Endothelial cell of umbilical vein (primary cell): ENCODE measurements at regions not wholly inside any gene's neighbourhood (a gene's known extent, or its start where the extent isn't known, plus 50 kb on each side); places are given as distances from the start of the nearest gene placed in this dataset.

Experiments used
- BruUV-seq: library from RNA; stranded (reverse); fragments of 400-500 nt; replicated peaks from 2 replicates; lab custom pipeline; 2021; lab: Mats Ljungman, UMichigan
- CTCF ChIA-PET: fragments of 300-600, 350-600 bp; sonication (Branson Sonifier 250); formaldehyde crosslinking; loops from one replicate; lab custom pipeline; 2021; ENCODE audit warnings: antibody characterized with exemption, inconsistent platforms; lab: Charles Lee
- POLR2A ChIA-PET: fragments of 300-600, 350-600 bp; sonication (Branson Sonifier 250); formaldehyde crosslinking; loops from one replicate; lab custom pipeline; 2021; ENCODE audit warnings: antibody characterized with exemption, inconsistent platforms; lab: Charles Lee
- DNase-seq: peaks from one replicate; pipeline ENCODE4 v3.0.0-alpha.2; 2011; ENCODE audit warnings: low read depth, low spot score
- FAIRE-seq: peaks from 2 replicates; lab custom pipeline; 2011; peaks lifted over from hg19 to GRCh38; lab: Jason Lieb, UNC
- H2AFZ ChIP-seq: 2 replicates; pipeline ENCODE4 v1.6.0; 2012; ENCODE audit warnings: low read depth, low read length, control low read depth, inconsistent platforms
- H3K27ac ChIP-seq: 2 replicates; pipeline ENCODE4 v1.5.1; 2011; ENCODE audit warnings: low read depth, mild to moderate bottlenecking, control low read depth, low read length, moderate library complexity; ENCODE audit not compliant: insufficient read depth
- H3K27me3 ChIP-seq, 2 experiments: 2 replicates each; pipeline versions ENCODE4 v1.6.0 to v1.6.1; 2011; ENCODE audit warnings: low read length in 2 of 2, mixed read lengths in 1 of 2; ENCODE audit not compliant: control insufficient read depth in 2 of 2, insufficient read depth in 2 of 2
- H3K36me3 ChIP-seq, 2 experiments: 2 replicates in 1 of 2; 3 replicates in 1 of 2; pipeline ENCODE4 v1.5.1; 2011; ENCODE audit warnings: low read length in 2 of 2, mild to moderate bottlenecking in 1 of 2, moderate library complexity in 1 of 2; ENCODE audit not compliant: control insufficient read depth in 2 of 2, insufficient read depth in 2 of 2; ENCODE audit errors: extremely low read depth in 1 of 2
- H3K4me1 ChIP-seq: 3 replicates; pipeline ENCODE4 v1.5.1; 2011; ENCODE audit warnings: mild to moderate bottlenecking, low read length; ENCODE audit not compliant: control insufficient read depth, insufficient read depth; ENCODE audit errors: extremely low read depth
- H3K4me2 ChIP-seq: 2 replicates; pipeline ENCODE4 v1.6.1; 2011; ENCODE audit warnings: low read length, control low read depth, mixed read lengths; ENCODE audit not compliant: insufficient read depth
- H3K4me3 ChIP-seq, 3 experiments: fragments of 200-600 bp in 1 of 3; sonication (generic), shearing (Covaris generic) in 1 of 3; replicated peaks in 1 of 3; 2 replicates each; pipeline ENCODE4 v1.5.1; 2011 to 2016; ENCODE audit warnings: control low read depth in 3 of 3, low read length in 3 of 3, mild to moderate bottlenecking in 2 of 3, inconsistent platforms in 1 of 3, low read depth in 1 of 3, moderate library complexity in 1 of 3; ENCODE audit not compliant: insufficient read depth in 1 of 3
- H3K79me2 ChIP-seq: 2 replicates; pipeline ENCODE4 v1.6.0; 2012; ENCODE audit warnings: low read length, inconsistent platforms; ENCODE audit not compliant: control insufficient read depth, insufficient read depth
- H3K9ac ChIP-seq: replicated peaks from 2 replicates; pipeline ENCODE3; 2011; ENCODE audit warnings: low read length, control low read depth; ENCODE audit not compliant: insufficient read depth; ENCODE audit errors: extremely low read depth
- H3K9me1 ChIP-seq: replicated peaks from 3 replicates; pipeline ENCODE4 v1.6.0; 2011; ENCODE audit warnings: mild to moderate bottlenecking, low read length; ENCODE audit not compliant: control insufficient read depth, insufficient read depth; ENCODE audit errors: extremely low read depth
- H3K9me3 ChIP-seq: replicated peaks from 2 replicates; pipeline ENCODE4 v1.5.1; 2012; ENCODE audit warnings: low read length, inconsistent platforms; ENCODE audit not compliant: control insufficient read depth, insufficient read depth
- H4K20me1 ChIP-seq: replicated peaks from 2 replicates; pipeline ENCODE3; 2011; ENCODE audit warnings: mild to moderate bottlenecking, low read length; ENCODE audit not compliant: control insufficient read depth, insufficient read depth; ENCODE audit errors: extremely low read depth
- CTCF ChIP-seq, 2 donors: IDR thresholded peaks; 1 replicate in 1 of 2; 2 replicates in 1 of 2; pipeline ENCODE4 v1.5.1; 2011; ENCODE audit warnings: low read length in 2 of 2, mild to moderate bottlenecking in 2 of 2, moderate library complexity in 2 of 2, control low read depth in 1 of 2, inconsistent platforms in 1 of 2, low read depth in 1 of 2; ENCODE audit not compliant: insufficient read depth in 1 of 2; ENCODE audit errors: extremely low read depth in 1 of 2
- EZH2 ChIP-seq: IDR thresholded peaks from 2 replicates; pipeline ENCODE4 v1.6.1; 2012; ENCODE audit warnings: borderline replicate concordance, low read depth, mild to moderate bottlenecking, moderate library complexity, low read length, inconsistent platforms; ENCODE audit not compliant: severe bottlenecking
- FOS ChIP-seq: IDR thresholded peaks from 2 replicates; pipeline ENCODE4 v1.6.1; 2011; ENCODE audit warnings: mild to moderate bottlenecking, low read length, moderate library complexity, borderline replicate concordance; ENCODE audit not compliant: insufficient read depth
- GATA2 ChIP-seq: IDR thresholded peaks from 2 replicates; pipeline ENCODE4 v1.7.0; 2011; ENCODE audit warnings: low read depth, mild to moderate bottlenecking, moderate library complexity, mixed read lengths, low read length; ENCODE audit not compliant: insufficient read length, insufficient read depth
- JUN ChIP-seq: IDR thresholded peaks from 2 replicates; pipeline ENCODE4 v1.6.1; 2011; ENCODE audit warnings: borderline replicate concordance, low read depth; ENCODE audit not compliant: insufficient read length, insufficient read depth
- MAX ChIP-seq: IDR thresholded peaks from 2 replicates; pipeline ENCODE4 v1.6.1; 2011; ENCODE audit not compliant: insufficient read depth, insufficient read length
- MYC ChIP-seq: IDR thresholded peaks from one replicate; pipeline ENCODE4 v1.6.1; 2011; ENCODE audit warnings: mild to moderate bottlenecking, low read depth, low read length
- POLR2A ChIP-seq: IDR thresholded peaks from 2 replicates; pipeline ENCODE4 v1.6.1; 2012; ENCODE audit warnings: low read depth, mild to moderate bottlenecking, control low read depth, low read length
- POLR2AphosphoS5 ChIP-seq: IDR thresholded peaks from 2 replicates; pipeline ENCODE4 v1.6.1; 2012; ENCODE audit warnings: low read depth, mild to moderate bottlenecking, control low read depth, low read length, moderate library complexity; ENCODE audit not compliant: insufficient read depth
- dilution Hi-C: fragments of 300-500 bp; cut with MboI; formaldehyde crosslinking; loops from one replicate; pipeline ENCODE4 v1.15.0; 2019; ENCODE audit warnings: low sequenced_read_pairs; ENCODE audit not compliant: extremely low pct_ligation_motif_present
- intact Hi-C: fragments of 100-400 bp; cut with micrococcal nuclease; formaldehyde crosslinking; loops from one replicate; pipeline ENCODE4 v1.10.0; 2022

- no peaks in the 10 kb centered on the region for H4K20me1 ChIP-seq
- ChIA-PET POLR2A (no interaction called here), CTCF (no interaction called here)
- H3K27ac ChIP-seq: no peak overlapping the region
- dilution Hi-C loops (no loop called here), intact Hi-C loops (no loop called here)
- no peak overlapping the region for H3K9ac ChIP-seq
- H3K4me2 ChIP-seq: no peak overlapping the region
- no peaks in the 10 kb centered on the region for H3K27me3 ChIP-seq
- H3K9me3 ChIP-seq: no peaks in the 10 kb centered on the region
- no peaks in the 10 kb centered on the region for H3K79me2 ChIP-seq
- no peak overlapping the region for H3K4me3 ChIP-seq
- peaks cover 14% of the 10 kb centered on the region for H3K4me1 ChIP-seq
- no peaks in the 10 kb centered on the region for H3K36me3 ChIP-seq
- H2AFZ ChIP-seq: no peak overlapping the region
- DNase-seq: no peak
- FAIRE-seq: no peak
- no TSS peak for BruUV-seq
- TF ChIP-seq MAX: no peak
- TF ChIP-seq GATA2: no peak
- no peak for TF ChIP-seq JUN
- no peak for TF ChIP-seq MYC
- no peak for TF ChIP-seq POLR2A
- TF ChIP-seq CTCF (IDR thresholded peaks at IDR 0.05; ENCODE audit: extremely low read depth in 1 of 2, insufficient read depth in 1 of 2, low read depth in 1 of 2, low read length in 2 of 2): no peak
- TF ChIP-seq POLR2AphosphoS5: no peak
- TF ChIP-seq FOS: no peak
- TF ChIP-seq EZH2: no peak
- H3K9me1 ChIP-seq: no peaks in the 10 kb centered on the region
Measured at GRCh38 chr5:82622205-82622604, 344.1 kb upstream of the RPS23 start.
